ENCODE measurements at regions not wholly inside any gene's neighbourhood (a gene's known extent, or its start where the extent isn't known, plus 50 kb on each side); places are given as distances from the start of the nearest gene placed in this dataset.

DNA sequence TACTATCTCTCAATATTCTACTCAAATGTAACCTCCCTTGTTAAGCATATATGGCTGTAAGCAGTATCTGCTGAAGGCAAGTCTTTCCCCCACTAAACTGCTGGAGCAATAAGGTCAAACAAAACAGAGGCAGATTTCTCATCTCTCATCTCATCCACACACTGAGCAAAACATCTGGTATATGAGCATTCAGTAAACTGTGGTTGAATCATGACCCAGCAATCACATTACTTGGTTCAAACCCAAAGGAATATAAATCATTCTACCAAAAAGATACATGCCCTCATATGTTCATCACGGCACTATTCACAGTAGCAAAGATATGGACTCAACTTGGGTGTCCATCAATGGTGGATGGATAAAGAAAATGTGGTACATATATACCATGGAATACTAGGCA is 344.4 kb downstream of the SUCLA2 start:
- H3K36me3 Mint-ChIP-seq (ENCODE audit: low read depth) = no peaks in the 10 kb centered on the region
- peaks cover 8% of the 10 kb centered on the region; the same call in 1 of the 2 replicates for H3K27me3 Mint-ChIP-seq (ENCODE audit: insufficient read depth)
- no peak for TF ChIP-seq CTCF (IDR thresholded peaks at IDR 0.05)
- H3K4me1 Mint-ChIP-seq (ENCODE audit: low read depth) = no peaks in the 10 kb centered on the region; the same call in 1 of the 2 replicates
- no peak overlapping the region for H3K4me3 Mint-ChIP-seq
- H3K27ac Mint-ChIP-seq = no peak overlapping the region
- DNase-seq = no peak
- peaks cover 4% of the 10 kb centered on the region for H3K9me3 Mint-ChIP-seq

GRCh38 chr13:47650209-47650608 is 350.9 kb downstream of the SUCLA2 start:
- Mint-ChIP-seq H3K9me3 (no peaks in the 10 kb centered on the region; the same call in 1 of the 2 replicates), H3K27ac (no peak overlapping the region), H3K27me3 (ENCODE audit: insufficient read depth) (peaks cover 3% of the 10 kb centered on the region; the same call in 1 of the 2 replicates), H3K4me1 (ENCODE audit: low read depth) (no peaks in the 10 kb centered on the region), H3K36me3 (ENCODE audit: low read depth) (no peaks in the 10 kb centered on the region), H3K4me3 (no peak overlapping the region)
- no peak for TF ChIP-seq CTCF (IDR thresholded peaks at IDR 0.05)
- no peak for DNase-seq

GRCh38 chr13:47647001-47647400 is 354.1 kb downstream of the SUCLA2 start:
- peaks cover 3% of the 10 kb centered on the region; the same call in 1 of the 2 replicates for H3K27me3 Mint-ChIP-seq (ENCODE audit: insufficient read depth)
- no peak overlapping the region for H3K4me3 Mint-ChIP-seq
- no peak overlapping the region for H3K27ac Mint-ChIP-seq
- H3K36me3 Mint-ChIP-seq (ENCODE audit: low read depth) = no peaks in the 10 kb centered on the region
- TF ChIP-seq CTCF (IDR thresholded peaks at IDR 0.05) = no peak
- H3K4me1 Mint-ChIP-seq (ENCODE audit: low read depth) = no peaks in the 10 kb centered on the region
- DNase-seq = no peak
- no peaks in the 10 kb centered on the region; the same call in 1 of the 2 replicates for H3K9me3 Mint-ChIP-seq

GRCh38 chr13:47646298-47646697 is 354.8 kb downstream of the SUCLA2 start:
- Mint-ChIP-seq H3K4me3 (no peak overlapping the region), H3K4me1 (ENCODE audit: low read depth) (no peaks in the 10 kb centered on the region), H3K27ac (no peak overlapping the region), H3K36me3 (ENCODE audit: low read depth) (no peaks in the 10 kb centered on the region), H3K9me3 (no peaks in the 10 kb centered on the region; the same call in 1 of the 2 replicates), H3K27me3 (ENCODE audit: insufficient read depth) (no peaks in the 10 kb centered on the region; the same call in 1 of the 2 replicates)
- TF ChIP-seq CTCF (IDR thresholded peaks at IDR 0.05) = no peak
- DNase-seq = no peak

DNA sequence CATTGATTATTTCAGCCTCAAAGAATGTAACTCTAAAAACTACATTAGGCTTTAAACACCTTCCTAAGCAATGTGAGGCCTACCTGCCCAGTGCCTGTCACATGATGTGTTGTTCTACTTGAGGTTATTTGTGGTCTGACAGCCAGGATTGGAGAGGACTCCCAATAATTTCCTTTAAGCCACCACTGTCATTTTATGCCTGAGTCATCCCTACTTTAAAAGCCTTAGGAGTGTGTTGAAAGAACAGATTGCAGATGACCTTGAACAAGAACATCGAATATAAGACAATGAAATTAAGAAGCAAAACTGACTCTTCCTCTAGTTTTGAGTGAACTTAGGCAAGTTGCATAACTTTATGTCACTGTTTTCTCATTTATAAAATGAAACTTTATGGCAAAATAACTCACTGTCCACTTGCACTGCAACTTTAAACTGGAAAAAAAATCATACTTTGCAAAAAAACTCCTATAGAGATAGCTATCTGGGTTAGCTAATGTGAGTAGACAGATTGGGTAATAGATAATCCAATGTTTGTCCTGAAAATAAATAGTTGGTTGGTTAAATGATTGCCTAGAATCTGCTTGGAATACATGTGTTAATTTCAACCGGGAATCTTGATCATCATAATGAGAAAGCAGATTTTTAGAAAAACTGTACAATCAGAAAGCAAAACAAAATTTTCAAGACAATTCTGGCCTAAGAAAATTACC is 361.2 kb downstream of the SUCLA2 start:
- Mint-ChIP-seq H3K4me1 (ENCODE audit: low read depth) (no peaks in the 10 kb centered on the region), H3K4me3 (no peak overlapping the region), H3K27ac (no peak overlapping the region), H3K27me3 (ENCODE audit: insufficient read depth) (peaks cover 1% of the 10 kb centered on the region; the same call in 1 of the 2 replicates), H3K9me3 (peaks cover 9% of the 10 kb centered on the region), H3K36me3 (ENCODE audit: low read depth) (no peaks in the 10 kb centered on the region)
- TF ChIP-seq CTCF (IDR thresholded peaks at IDR 0.05) = no peak
- DNase-seq = no peak
